ENCODE measurements at regions not wholly inside any gene's neighbourhood (a gene's known extent, or its start where the extent isn't known, plus 50 kb on each side); places are given as distances from the start of the nearest gene placed in this dataset.

- Mint-ChIP-seq H3K27ac (no peak overlapping the region), H3K36me3 (no peaks in the 10 kb centered on the region), H3K9me3 (peaks cover 0 to 3% (median under 1%) of the 10 kb centered on the region in 7 donors), H3K27me3 (ENCODE audit: low read depth in 3 of 3) (peaks cover 17 to 22% (median 19%) of the 10 kb centered on the region in 3 donors), H3K4me1 (no peaks in the 10 kb centered on the region), H3K4me3 (no peak overlapping the region)
- Histone ChIP-seq H4K20me1 (ENCODE audit: insufficient read depth, low read length) (no peaks in the 10 kb centered on the region), H2AFZ (ENCODE audit: insufficient read depth, low read depth, low read length, poor library complexity, severe bottlenecking) (no peak overlapping the region), H3K4me2 (replicated peaks; ENCODE audit: extremely low read depth, low read length, poor library complexity, severe bottlenecking) (no peak overlapping the region), H3K9me3 (replicated peaks in 1 of 2; ENCODE audit: control insufficient read depth in 1 of 2, insufficient read depth in 1 of 2, low read length in 2 of 2) (no peaks in the 10 kb centered on the region), H3K4me1 (ENCODE audit: control insufficient read depth in 1 of 2, insufficient read depth in 2 of 2, low read length in 2 of 2) (no peaks in the 10 kb centered on the region), H3K4me3 (replicated peaks in 1 of 3; ENCODE audit: low read depth in 2 of 3, low read length in 3 of 3) (no peak overlapping the region), H3K27ac (ENCODE audit: low read depth in 1 of 2, low read length in 2 of 2) (no peak overlapping the region), H3K27me3 (ENCODE audit: control insufficient read depth in 2 of 2, insufficient read depth in 2 of 2, low read length in 2 of 2) (peaks cover 7 to 19% of the 10 kb centered on the region in 2 donors), H3K9ac (ENCODE audit: insufficient read depth, low read length, poor library complexity, severe bottlenecking) (no peak overlapping the region), H3K36me3 (replicated peaks in 1 of 2; ENCODE audit: control insufficient read depth in 1 of 2, insufficient read depth in 2 of 2, low read length in 2 of 2) (no peaks in the 10 kb centered on the region), H3K79me2 (ENCODE audit: insufficient read depth, low read length) (no peaks in the 10 kb centered on the region)
- 66% methylated on average over 4 of the region's 5 CpGs for WGBS (ENCODE audit: insufficient coverage)
- intact Hi-C loops (cut with micrococcal nuclease) = no loop called here
- no peak for DNase-seq
- no peak for TF ChIP-seq CTCF (IDR thresholded peaks at IDR 0.05)
These were observed 112.3 kb upstream of the C14orf180 start for GRCh38 chr14:104467236-104467635.

- H3K9me3 ChIP-seq (replicated peaks in 1 of 2; ENCODE audit: control insufficient read depth in 1 of 2, insufficient read depth in 1 of 2, low read length in 2 of 2) = no peaks in the 10 kb centered on the region
- H3K27me3 ChIP-seq (ENCODE audit: control insufficient read depth in 2 of 2, insufficient read depth in 2 of 2, low read length in 2 of 2) = peaks cover 5 to 15% of the 10 kb centered on the region in 2 donors
- Mint-ChIP-seq H3K36me3 (no peaks in the 10 kb centered on the region), H3K9me3 (peaks cover 0 to 3% (median 0%) of the 10 kb centered on the region in 7 donors), H3K4me1 (no peaks in the 10 kb centered on the region), H3K4me3 (no peak overlapping the region), H3K27me3 (ENCODE audit: low read depth in 3 of 3) (peaks cover 16 to 22% (median 17%) of the 10 kb centered on the region in 3 donors), H3K27ac (no peak overlapping the region)
- no peak overlapping the region for H3K9ac ChIP-seq (ENCODE audit: insufficient read depth, low read length, poor library complexity, severe bottlenecking)
- no peaks in the 10 kb centered on the region for H3K79me2 ChIP-seq (ENCODE audit: insufficient read depth, low read length)
- H3K36me3 ChIP-seq (replicated peaks in 1 of 2; ENCODE audit: control insufficient read depth in 1 of 2, insufficient read depth in 2 of 2, low read length in 2 of 2) = no peaks in the 10 kb centered on the region
- no peak overlapping the region for H2AFZ ChIP-seq (ENCODE audit: insufficient read depth, low read depth, low read length, poor library complexity, severe bottlenecking)
- intact Hi-C loops (cut with micrococcal nuclease) = no loop called here
- TF ChIP-seq CTCF (IDR thresholded peaks at IDR 0.05) = no peak
- DNase-seq = no peak
- no peak overlapping the region for H3K27ac ChIP-seq (ENCODE audit: low read depth in 1 of 2, low read length in 2 of 2)
- no peaks in the 10 kb centered on the region for H4K20me1 ChIP-seq (ENCODE audit: insufficient read depth, low read length)
- no peaks in the 10 kb centered on the region for H3K4me1 ChIP-seq (ENCODE audit: control insufficient read depth in 1 of 2, insufficient read depth in 2 of 2, low read length in 2 of 2)
- H3K4me3 ChIP-seq (replicated peaks in 1 of 3; ENCODE audit: low read depth in 2 of 3, low read length in 3 of 3) = no peak overlapping the region
- H3K4me2 ChIP-seq (replicated peaks; ENCODE audit: extremely low read depth, low read length, poor library complexity, severe bottlenecking) = no peak overlapping the region
- 95% methylated on average over 6 of the region's 7 CpGs for WGBS (ENCODE audit: insufficient coverage)
These were observed 111.9 kb upstream of the C14orf180 start for GRCh38 chr14:104467641-104468040.

Measured in CD14-positive monocyte (primary cell).